GM20000 (cell line): ENCODE measurements at regions not wholly inside any gene's neighbourhood (a gene's known extent, or its start where the extent isn't known, plus 50 kb on each side); places are given as distances from the start of the nearest gene placed in this dataset.

Experiments used
- DNase-seq: peaks from one replicate; pipeline ENCODE4 v3.0.0; 2012; ENCODE audit warnings: low spot score
- TF ChIP-seq, protein P1 (sequence below): IDR thresholded peaks from 2 replicates; pipeline ENCODE4 v1.5.1; 2012; ENCODE audit warnings: mild to moderate bottlenecking, control low read depth; ENCODE audit errors: extremely low read depth, missing control alignments

DNA sequence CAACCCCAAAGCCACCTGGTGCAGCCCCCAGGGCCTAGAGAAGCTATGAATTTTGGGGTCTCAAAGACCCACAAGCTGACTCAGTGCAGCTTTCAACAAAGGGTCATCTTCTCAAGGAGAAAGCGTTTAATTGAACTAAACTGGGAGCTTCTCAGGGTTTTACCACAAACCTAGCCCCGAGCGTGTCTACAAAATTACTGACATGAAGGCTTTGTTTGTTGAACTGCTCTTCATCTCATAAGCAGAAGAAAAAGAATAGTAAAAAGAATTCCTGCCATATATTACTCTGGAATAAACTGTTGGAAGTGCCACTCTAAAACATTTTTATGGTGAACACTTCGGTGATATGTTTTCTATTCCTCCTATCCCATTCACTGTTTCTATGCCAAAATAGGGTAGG lies 50.8 kb upstream of the INCENP start:
- TF ChIP-seq, protein P1, sequence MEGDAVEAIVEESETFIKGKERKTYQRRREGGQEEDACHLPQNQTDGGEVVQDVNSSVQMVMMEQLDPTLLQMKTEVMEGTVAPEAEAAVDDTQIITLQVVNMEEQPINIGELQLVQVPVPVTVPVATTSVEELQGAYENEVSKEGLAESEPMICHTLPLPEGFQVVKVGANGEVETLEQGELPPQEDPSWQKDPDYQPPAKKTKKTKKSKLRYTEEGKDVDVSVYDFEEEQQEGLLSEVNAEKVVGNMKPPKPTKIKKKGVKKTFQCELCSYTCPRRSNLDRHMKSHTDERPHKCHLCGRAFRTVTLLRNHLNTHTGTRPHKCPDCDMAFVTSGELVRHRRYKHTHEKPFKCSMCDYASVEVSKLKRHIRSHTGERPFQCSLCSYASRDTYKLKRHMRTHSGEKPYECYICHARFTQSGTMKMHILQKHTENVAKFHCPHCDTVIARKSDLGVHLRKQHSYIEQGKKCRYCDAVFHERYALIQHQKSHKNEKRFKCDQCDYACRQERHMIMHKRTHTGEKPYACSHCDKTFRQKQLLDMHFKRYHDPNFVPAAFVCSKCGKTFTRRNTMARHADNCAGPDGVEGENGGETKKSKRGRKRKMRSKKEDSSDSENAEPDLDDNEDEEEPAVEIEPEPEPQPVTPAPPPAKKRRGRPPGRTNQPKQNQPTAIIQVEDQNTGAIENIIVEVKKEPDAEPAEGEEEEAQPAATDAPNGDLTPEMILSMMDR = no peak
- no peak for DNase-seq

DNA sequence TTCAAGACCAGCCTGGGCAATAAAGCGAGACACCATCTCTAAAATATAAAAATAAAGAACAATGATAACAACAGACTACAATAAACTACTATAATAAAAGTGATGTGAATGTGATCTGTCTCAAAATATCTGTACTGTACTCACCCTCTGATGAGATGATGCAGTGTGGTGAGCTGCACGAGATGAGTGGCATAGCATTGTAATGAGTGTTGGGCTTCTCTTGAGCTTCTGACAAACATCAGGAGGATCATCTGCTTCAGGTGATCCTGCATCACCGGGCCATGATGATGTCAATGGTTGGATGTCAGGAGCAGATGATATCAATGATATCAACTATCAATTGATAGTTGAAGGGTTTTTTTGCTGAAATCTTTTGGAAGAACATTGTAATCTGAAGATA lies 52.4 kb upstream of the INCENP start:
- TF ChIP-seq, protein P1 = no peak

DNA sequence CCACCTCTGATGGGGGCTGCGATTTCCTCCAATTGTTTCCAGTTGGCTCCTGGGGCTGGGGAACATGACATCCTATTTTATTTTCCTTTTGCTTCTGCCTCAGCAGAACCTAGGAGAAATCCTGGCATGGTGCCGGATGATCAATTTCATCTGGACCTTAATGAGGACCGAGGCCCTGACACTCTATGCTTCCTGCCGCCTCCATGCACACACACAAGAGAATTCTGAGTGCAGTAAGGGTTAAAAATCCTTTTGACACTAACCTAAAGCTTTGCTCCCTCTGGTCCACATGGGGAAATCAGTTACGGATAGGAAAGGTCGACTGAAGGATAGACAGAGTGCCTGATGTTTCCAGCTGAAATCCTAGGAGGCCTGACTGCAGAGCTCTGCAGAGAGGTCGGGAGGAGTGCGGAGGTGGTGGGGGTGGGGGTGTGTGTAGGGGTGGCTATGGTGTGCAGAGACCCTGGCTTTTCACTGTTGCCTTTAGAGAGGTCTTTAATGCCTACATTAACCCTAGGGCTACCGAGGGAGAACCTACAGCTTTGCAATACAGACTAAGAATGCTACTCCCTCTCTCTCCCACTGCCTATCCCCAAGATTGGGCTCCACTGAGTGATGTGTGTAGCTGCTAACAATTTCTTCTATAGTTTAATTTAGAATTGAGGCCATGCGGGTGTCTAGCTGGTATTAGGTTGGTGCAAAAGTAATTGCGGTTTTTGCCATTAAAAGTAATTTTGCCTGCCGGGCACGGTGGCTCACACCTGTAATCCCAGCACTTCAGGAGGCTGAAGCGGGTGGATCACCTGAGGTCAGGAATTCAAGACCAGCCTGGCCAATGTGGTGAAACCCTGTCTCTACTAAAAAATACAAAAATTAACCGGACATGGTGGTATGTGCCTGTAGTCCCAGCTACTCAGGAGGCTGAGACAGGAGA lies 53.6 kb upstream of the INCENP start:
- DNase-seq = no peak

More for the DNA sequence above, 52.4 kb upstream of the INCENP start:
- no peak for DNase-seq

DNA sequence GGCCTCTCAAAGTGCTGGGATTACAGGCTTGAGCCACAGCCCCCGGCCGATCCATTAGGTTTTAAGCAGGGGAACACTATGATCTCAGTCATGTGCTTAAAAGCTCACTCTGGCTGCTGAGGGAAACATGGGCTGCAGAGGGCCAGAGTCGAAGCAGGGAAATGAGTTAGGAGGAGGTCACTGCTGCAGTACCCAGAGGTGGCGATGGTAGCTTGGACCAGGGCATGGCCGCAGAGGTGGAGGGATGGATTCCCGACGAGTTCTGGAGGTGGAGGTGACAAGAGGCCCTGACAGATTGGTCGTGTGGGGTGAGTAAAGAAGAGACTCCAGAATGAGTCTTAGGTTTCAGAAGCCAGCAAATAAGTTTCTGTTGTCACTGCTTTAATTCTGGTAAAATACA lies 54.4 kb upstream of the INCENP start:
- TF ChIP-seq, protein P1 = no peak
- DNase-seq = no peak

More for the DNA sequence above, 53.6 kb upstream of the INCENP start:
- TF ChIP-seq, protein P1 = no peak

DNA sequence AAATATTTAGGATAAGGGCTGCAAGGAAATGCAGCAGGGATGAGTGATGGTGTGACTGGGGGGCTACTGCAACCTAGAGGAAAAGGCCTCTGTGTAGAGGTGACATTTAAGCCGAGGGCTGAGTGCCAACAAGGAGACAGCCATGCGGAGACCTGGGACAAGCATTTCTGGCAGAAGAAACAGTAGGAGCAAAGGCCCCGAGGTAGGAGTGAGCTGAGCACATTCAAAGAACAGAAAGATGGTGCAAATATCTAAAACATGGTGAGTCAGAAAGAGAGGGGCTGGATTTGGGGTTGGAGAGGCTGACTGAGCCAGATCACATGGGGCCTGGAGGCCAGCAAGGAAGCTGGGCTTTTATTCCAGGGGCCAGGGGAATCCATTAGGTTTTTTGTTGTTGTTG lies 55.1 kb upstream of the INCENP start:
- TF ChIP-seq, protein P1 = no peak
- DNase-seq = no peak

DNA sequence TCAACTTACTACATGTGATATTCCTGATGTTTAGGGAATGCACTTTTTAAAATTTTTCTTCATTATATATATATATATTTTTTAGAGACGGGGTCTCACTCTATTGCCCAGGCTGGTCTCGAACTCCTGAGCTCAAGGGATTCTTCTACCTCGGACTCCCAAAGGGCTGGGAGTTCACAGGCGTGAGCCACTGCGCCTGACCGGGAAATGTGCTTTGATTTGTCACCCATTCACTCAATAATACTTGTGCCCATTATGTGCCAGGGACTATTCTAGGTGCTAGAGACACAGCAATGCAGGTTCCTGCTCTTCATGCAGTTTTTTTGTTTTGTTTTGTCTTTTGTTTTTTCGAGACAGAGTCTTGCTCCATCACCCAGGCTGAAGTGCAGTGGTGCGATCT lies 56.1 kb upstream of the INCENP start:
- no peak for DNase-seq
- TF ChIP-seq, protein P1 = no peak

DNA sequence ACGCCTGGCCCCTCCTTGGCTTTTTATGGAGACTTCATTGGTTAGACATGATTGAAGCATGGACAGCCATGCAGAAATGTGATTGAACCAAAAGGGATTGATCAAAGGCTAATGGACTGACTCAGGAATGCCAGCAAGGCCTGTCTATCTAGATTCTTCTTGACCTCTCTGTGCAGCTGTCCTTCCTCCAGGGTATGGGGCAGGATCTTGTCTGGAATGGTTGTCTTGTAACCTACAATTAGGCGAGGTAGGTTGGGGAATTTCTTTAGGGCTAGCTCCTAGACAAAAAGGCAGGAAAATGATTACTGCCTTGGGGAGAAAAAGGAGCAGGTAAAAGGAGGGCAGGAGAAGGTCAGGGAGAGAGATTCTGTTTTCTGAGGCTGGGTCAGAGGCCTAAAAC lies 59.6 kb upstream of the INCENP start:
- TF ChIP-seq, protein P1 = no peak
- DNase-seq = no peak
